ENCODE measurements at regions not wholly inside any gene's neighbourhood (a gene's known extent, or its start where the extent isn't known, plus 50 kb on each side); places are given as distances from the start of the nearest gene placed in this dataset.
"Not testable (repeated sequence)": the region's sequence is repeated elsewhere in the genome, so short reads cannot be mapped to it uniquely, and the experiment has no call there.

DNA sequence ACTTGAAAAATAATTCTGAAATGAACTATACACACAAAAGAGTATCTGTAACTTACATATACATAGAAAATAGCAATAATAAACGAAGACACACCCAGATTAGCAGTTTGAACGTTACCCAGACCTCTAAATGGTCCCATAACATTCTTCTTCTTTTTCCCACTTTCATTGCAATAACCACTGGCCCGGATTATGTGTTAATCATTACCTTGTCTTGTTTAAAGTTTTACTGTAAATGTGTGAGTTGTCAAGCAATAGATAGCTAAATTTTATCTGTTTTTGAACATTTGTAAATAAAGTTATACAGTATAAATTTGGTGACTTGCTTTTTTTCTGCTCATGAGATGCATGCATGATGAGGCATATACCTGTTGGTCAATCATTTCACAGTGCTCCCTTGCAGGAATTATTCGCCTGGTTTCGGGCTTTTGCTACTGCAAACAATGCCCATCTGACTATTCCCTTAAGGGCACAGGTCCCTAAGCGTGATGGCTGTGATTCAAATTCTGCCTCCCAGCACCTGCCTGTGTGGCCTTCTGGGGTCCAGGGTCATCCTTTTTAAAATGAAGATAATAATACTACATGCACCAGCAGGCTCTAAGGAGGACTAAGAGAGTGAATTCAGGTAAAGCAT is 66.1 kb downstream of the GADD45G start:
- DNase-seq (ENCODE audit: low read depth, low spot score): no peak

DNA sequence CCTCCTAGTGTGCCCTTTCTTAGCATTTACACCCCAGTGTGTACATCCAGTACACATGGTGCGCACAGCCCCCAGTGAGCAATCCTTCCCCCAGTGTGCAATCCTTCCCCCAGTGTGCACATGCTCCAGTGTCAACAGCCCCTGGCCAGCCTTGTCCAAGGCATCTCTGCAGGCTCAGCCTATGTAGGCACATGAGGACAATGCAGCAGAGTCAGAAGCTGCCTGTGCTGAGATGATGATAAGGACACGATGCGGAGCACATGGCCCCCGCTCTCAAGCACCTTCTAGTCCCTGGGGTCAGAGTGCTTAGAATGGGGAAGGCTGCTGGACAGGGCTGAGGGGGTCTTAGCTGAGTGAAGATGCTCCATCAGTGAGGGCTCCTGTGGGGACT is 69.8 kb downstream of the GADD45G start:
- no peak for DNase-seq (ENCODE audit: low read depth, low spot score)

DNA sequence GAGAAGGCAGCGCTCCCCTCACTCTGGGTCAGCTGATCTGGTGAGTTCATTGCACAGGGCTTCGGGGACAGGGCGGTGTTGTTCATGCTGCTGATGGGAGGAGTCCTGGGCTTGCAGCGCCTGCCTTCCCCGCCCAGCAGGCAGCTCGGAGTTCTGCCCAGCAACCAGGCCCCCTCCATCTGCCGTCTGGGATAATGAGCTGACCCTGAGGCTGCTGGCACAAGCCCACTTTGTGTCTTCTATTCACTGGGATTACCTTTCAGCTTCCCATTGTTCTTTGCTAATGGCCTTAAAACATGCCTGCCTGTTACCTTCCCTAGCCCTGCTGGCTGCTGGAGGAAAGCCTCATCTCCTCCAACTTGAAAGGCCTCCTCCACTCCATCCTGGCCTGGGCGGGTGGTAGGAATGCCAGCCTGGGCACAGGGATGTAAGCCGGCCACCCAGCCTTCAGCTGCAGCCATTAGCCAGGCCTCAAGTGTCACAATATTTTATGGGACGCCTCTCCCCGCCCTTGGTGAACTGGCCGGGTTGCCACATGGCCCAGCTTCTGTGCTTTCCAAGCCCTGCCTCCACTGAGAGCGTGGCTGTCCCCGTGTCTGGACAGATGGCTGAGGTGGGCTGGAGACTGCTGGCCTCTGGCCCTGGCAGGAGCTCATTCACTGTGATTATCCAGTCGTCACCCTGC is 70.4 kb downstream of the GADD45G start:
- peak; percentile 96 for DNase-seq (ENCODE audit: low read depth, low spot score)

- DNase-seq (ENCODE audit: low read depth, low spot score): no peak
These were observed 71.5 kb downstream of the GADD45G start for GRCh38 chr9:89676281-89676680.

GRCh38 chr9:89677702-89678395 is 73.0 kb downstream of the GADD45G start:
- DNase-seq (ENCODE audit: low read depth, low spot score): peak; percentile 51

- no peak for DNase-seq (ENCODE audit: low read depth, low spot score)
These were observed 73.7 kb downstream of the GADD45G start for GRCh38 chr9:89678396-89679015.

GRCh38 chr9:89679016-89679415 is 74.2 kb downstream of the GADD45G start:
- no peak for DNase-seq (ENCODE audit: low read depth, low spot score)

DNA sequence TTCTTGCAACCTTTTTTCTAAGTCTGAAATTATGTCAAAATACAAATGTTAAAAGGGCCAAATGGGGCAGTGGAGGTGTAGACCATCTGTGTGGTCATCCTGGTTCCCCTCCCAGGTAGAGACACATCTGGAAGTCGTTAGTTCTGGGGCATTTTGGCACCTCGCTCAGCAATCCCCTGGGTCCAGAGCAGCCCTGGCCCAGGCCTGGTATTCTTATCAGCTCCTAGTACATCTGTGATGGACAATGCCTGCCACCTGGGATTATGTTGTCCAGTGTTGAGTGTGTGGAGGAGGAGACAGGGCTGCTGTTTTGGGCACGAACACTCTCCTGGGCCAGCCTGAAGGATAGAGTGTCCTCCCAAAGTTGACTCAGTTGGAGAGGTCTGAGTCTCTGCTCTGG is 74.8 kb downstream of the GADD45G start:
- no peak for DNase-seq (ENCODE audit: low read depth, low spot score)

DNA sequence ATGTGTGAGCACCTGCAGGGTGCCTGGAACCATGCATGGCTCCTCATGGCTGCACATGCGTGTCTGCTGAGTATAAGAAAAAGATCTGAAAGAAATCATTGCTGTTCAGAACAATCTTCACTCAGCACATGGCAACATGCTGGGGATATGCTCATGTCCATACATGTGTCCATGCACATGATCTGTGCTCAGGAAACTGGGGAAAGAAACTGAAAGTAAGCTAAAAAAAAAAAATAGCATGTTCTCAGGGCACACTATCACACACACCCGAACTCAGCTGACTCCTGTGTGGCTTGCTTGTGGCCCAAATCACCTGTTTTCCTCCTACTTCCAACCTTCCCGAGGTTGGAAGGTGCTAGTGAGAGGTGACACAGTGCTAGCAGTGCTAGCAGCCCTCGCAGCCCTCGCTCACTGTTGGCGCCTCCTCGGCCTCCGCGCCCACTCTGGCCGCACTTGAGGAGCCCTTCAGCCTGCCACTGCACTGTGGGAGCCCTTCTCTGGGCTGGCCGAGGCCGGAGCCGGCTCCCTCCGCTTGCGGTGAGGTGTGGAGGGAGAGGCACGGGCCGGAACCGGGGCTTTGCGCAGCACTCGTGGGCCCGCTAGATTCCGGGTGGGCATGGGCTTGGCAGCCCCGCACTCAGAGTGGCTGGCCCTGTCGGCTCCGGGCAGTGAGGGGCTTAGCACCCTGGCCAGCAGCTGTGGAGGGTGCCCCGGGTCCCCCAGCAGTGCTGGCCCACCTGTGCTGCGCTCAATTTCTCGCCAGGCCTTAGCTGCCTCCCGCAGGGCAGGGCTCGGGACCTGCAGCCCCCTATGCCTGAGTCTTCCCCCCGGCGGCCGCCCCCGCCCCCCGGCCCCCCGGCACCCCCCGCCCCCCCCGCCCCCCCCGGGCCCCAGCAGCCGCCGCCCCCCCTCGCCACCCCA is 76.0 kb downstream of the GADD45G start:
- DNase-seq (ENCODE audit: low read depth, low spot score): no peak

- DNase-seq (ENCODE audit: low read depth, low spot score): not testable (repeated sequence)
These were observed 76.7 kb downstream of the GADD45G start for GRCh38 chr9:89681468-89681859.

DNA sequence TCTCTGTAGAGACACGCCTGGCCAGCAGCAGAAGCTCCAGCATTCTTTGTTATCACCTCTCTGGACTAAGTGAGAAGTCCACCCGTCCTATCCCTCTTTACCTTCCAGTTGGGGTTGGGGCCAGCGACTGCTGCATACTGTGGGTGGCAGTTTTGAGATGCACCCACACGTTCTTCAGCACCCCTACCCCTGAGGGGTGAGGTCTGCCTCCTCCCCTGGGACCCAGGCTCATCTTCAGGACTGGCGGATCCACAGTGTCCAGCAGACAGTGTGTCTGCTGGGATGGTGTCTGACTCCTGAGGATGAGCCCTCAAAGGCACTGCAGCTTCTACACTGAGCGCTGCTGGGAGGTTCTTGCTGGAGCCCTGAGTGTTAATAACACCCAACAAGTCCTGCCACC is 78.8 kb downstream of the GADD45G start:
- no peak for DNase-seq (ENCODE audit: low read depth, low spot score)

- no peak for DNase-seq (ENCODE audit: low read depth, low spot score)
These were observed 79.4 kb downstream of the GADD45G start for GRCh38 chr9:89684218-89684617.

DNA sequence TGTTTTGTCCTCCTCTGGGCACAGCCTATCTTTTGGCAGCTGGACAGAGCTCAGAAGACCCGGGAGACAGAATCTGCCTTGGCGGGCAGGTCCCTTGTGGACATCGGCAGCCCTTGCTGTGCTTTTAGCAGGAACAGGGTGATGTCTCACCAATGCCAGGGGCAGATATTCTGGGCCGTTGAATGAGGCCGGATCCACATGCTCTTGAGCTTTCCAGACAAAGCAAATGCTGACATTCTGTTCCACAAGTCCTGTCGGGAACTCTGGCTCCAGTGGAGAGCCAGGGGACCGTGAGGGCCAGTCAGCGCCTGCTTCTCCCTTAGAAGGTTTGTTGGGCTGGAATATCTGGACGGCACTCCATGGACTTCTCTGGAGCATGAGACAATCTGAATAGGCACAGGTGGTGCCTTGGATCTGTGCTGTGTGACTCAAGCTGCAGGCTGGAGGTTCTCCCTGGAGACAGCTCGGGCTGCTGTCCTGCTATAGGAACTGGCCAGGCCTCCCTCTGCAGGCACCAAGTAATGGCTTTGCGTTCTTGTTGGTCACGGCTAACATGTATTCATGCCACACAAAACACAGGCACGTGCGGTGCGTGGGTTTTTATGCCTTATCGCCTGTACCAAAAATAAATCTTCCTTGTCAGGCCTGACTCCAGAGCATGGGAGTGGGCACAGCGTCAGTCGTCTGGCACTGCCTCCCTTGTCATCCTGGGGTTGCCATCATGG is 80.3 kb downstream of the GADD45G start:
- no peak for DNase-seq (ENCODE audit: low read depth, low spot score)

GRCh38 chr9:89685698-89686097 is 80.9 kb downstream of the GADD45G start:
- no peak for DNase-seq (ENCODE audit: low read depth, low spot score)

GRCh38 chr9:89686126-89686525 is 81.3 kb downstream of the GADD45G start:
- peak; percentile 61 for DNase-seq (ENCODE audit: low read depth, low spot score)

DNA sequence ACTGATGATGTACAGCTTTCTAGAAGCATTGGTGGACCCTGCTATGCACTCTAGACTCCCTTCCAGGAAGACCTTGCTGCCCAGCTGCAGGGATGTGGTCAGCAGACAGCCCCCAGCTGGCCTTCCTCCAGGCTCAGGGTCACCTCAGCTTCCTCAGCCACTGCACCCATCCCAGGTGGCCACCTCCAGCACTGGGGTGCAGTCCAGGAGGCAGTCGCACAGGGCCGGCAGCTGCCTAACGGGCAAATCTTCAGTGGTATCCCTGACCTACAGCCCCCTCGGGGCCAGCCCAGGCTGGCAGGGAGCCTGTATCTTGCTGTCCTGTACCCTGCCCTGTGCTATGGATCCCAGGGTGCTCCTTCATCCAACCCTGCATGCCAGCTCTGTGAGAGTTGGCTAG is 81.8 kb downstream of the GADD45G start:
- DNase-seq (ENCODE audit: low read depth, low spot score): no peak

GRCh38 chr9:89687188-89687587 is 82.4 kb downstream of the GADD45G start:
- DNase-seq (ENCODE audit: low read depth, low spot score): no peak

- no peak for DNase-seq (ENCODE audit: low read depth, low spot score)
These were observed 83.0 kb downstream of the GADD45G start for GRCh38 chr9:89687848-89688247.

DNA sequence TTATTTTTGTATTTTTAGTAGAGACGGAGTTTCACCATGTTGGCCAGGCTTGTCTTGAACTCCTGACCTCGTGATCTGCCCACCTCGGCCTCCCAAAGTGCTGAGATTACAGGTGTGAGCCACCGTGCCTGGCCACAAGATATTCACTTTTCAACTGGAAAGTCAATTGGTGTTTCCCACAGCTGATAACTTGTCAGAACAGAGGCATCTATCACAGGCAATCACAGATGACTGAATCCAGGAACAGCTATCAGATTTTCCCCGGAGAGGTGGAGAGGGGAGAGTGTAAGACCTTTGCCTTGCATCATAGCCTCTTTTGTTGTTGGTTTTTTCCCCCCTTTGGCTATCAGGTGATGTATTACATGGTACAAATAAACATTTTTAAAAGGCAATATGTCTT is 84.5 kb downstream of the GADD45G start:
- not testable (repeated sequence) for DNase-seq (ENCODE audit: low read depth, low spot score)

GRCh38 chr9:89690334-89690912 is 85.6 kb downstream of the GADD45G start:
- no peak for DNase-seq (ENCODE audit: low read depth, low spot score)

All from ELF-1 (cell line).